ENCODE measurements at regions not wholly inside any gene's neighbourhood (a gene's known extent, or its start where the extent isn't known, plus 50 kb on each side); places are given as distances from the start of the nearest gene placed in this dataset.

DNA sequence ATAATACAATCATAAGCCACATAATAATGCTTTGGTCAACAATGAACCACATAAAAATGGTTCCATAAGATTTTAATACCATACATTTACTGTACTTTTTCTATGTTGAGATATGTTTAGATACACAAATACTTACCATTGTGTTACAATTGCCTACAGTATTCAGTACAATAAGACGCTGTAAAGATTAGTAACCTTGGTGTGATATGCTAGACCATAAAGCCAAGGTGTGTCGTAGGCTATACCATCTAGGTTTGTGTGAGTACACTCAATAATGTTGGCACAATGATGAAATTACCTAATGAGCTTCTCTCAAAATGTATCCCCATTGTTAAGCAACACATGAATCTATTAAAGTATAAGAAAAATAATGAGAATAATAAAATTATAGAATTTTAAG lies 662.3 kb downstream of the SATB2 start:
- no peak for ATAC-seq

GRCh38 chr2:198791623-198792022 lies 666.1 kb downstream of the SATB2 start:
- Histone ChIP-seq H3K4me1 (no peaks in the 10 kb centered on the region), H3K4me3 (no peak overlapping the region), H3K27me3 (no peaks in the 10 kb centered on the region), H3K36me3 (no peaks in the 10 kb centered on the region), H3K9me3 (no peaks in the 10 kb centered on the region), H3K27ac (no peak overlapping the region)
- intact Hi-C loops (cut with DNase I), result no loop called here
- TF ChIP-seq, protein P1, sequence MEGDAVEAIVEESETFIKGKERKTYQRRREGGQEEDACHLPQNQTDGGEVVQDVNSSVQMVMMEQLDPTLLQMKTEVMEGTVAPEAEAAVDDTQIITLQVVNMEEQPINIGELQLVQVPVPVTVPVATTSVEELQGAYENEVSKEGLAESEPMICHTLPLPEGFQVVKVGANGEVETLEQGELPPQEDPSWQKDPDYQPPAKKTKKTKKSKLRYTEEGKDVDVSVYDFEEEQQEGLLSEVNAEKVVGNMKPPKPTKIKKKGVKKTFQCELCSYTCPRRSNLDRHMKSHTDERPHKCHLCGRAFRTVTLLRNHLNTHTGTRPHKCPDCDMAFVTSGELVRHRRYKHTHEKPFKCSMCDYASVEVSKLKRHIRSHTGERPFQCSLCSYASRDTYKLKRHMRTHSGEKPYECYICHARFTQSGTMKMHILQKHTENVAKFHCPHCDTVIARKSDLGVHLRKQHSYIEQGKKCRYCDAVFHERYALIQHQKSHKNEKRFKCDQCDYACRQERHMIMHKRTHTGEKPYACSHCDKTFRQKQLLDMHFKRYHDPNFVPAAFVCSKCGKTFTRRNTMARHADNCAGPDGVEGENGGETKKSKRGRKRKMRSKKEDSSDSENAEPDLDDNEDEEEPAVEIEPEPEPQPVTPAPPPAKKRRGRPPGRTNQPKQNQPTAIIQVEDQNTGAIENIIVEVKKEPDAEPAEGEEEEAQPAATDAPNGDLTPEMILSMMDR (IDR thresholded peaks at IDR 0.05), result no peak
- no peak for TF ChIP-seq POLR2A (IDR thresholded peaks at IDR 0.05)
- ATAC-seq, result no peak
- DNase-seq, result no peak
- WGBS (ENCODE audit: insufficient coverage, low coverage, low lambda C conversion rate, missing lambda C conversion rate), result 0% methylated on average over 1 of the region's 1 CpG

More for the DNA sequence above, 662.3 kb downstream of the SATB2 start:
- no peak for DNase-seq
- TF ChIP-seq, protein P1 (IDR thresholded peaks at IDR 0.05), result no peak
- no peak for TF ChIP-seq POLR2A (IDR thresholded peaks at IDR 0.05)
- H3K4me1 ChIP-seq, result no peaks in the 10 kb centered on the region
- no peaks in the 10 kb centered on the region for H3K27me3 ChIP-seq
- no peak overlapping the region for H3K27ac ChIP-seq
- no peak overlapping the region for H3K4me3 ChIP-seq
- H3K36me3 ChIP-seq, result no peaks in the 10 kb centered on the region
- intact Hi-C loops (cut with DNase I), result no loop called here
- no peaks in the 10 kb centered on the region for H3K9me3 ChIP-seq
- WGBS (ENCODE audit: insufficient coverage, low coverage, low lambda C conversion rate, missing lambda C conversion rate), result 58% methylated on average over 2 of the region's 2 CpGs

DNA sequence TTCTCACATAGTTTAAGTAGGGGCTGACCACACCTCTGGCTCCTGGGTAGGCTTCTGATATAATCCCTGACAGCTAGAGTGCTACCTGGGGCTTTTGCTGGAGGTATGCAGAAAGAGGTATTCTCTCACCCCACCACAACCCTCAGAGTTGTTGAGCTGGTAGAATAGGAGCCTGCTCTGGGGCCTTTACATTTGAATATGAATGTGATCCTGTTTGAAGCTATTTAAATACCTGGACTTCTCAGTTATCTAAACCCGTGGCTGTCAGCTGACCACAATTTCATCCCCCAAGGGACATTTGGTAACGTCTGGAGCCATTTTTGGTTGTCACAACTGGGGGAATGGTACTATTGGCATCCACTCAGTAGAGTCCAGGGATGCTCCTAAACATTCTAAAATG lies 669.1 kb downstream of the SATB2 start:
- H3K4me1 ChIP-seq, result no peaks in the 10 kb centered on the region
- no peaks in the 10 kb centered on the region for H3K36me3 ChIP-seq
- 0% methylated on average over 2 of the region's 2 CpGs for WGBS (ENCODE audit: insufficient coverage, low coverage, low lambda C conversion rate, missing lambda C conversion rate)
- no peaks in the 10 kb centered on the region for H3K9me3 ChIP-seq
- H3K27me3 ChIP-seq, result no peaks in the 10 kb centered on the region
- intact Hi-C loops (cut with DNase I), result no loop called here
- H3K4me3 ChIP-seq, result no peak overlapping the region
- DNase-seq (no peak), ATAC-seq (no peak)
- TF ChIP-seq POLR2A (IDR thresholded peaks at IDR 0.05), result no peak
- TF ChIP-seq, protein P1 (IDR thresholded peaks at IDR 0.05), result no peak
- no peak overlapping the region for H3K27ac ChIP-seq

DNA sequence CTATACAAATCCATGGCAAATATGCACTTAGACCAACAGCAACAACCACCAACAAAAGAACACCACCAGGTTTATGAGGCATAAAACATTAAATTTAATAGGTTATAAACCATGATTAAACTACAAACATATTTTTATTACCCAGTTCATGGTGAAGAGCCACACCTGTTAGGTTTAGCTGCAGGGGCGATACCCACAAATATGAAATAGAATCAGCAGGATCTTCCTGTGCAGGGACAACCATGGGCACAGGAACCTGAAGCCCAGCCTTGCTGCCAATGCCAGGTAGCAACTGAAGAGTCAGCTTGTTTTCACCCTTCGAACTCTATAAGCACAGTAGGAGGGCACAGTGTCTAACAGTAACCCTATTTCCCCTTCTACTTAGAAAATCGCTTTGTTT lies 675.0 kb downstream of the SATB2 start:
- 27% methylated on average over 3 of the region's 3 CpGs for WGBS (ENCODE audit: insufficient coverage, low coverage, low lambda C conversion rate, missing lambda C conversion rate)
- H3K27me3 ChIP-seq, result no peaks in the 10 kb centered on the region
- no peak overlapping the region for H3K27ac ChIP-seq
- DNase-seq (no peak), ATAC-seq (no peak)
- intact Hi-C loops (cut with DNase I), result no loop called here
- H3K9me3 ChIP-seq, result no peaks in the 10 kb centered on the region
- no peak overlapping the region for H3K4me3 ChIP-seq
- H3K36me3 ChIP-seq, result no peaks in the 10 kb centered on the region
- no peaks in the 10 kb centered on the region for H3K4me1 ChIP-seq
- TF ChIP-seq POLR2A (IDR thresholded peaks at IDR 0.05), result no peak
- TF ChIP-seq, protein P1 (IDR thresholded peaks at IDR 0.05), result no peak
